SK-N-SH (cell line): ENCODE measurements at regions not wholly inside any gene's neighbourhood (a gene's known extent, or its start where the extent isn't known, plus 50 kb on each side); places are given as distances from the start of the nearest gene placed in this dataset.

Experiments used
- CTCF ChIA-PET: fragments of 300-600, 350-600 bp; formaldehyde crosslinking; extraction: SDS; loops from one replicate; lab custom pipeline; 2021; lab: Yijun Ruan, JAX
- POLR2A ChIA-PET: fragments of 350-600 bp; sonication (Branson Sonifier 250); formaldehyde crosslinking; extraction: SDS; loops from one replicate; lab custom pipeline; 2020; ENCODE audit warnings: antibody characterized with exemption, inconsistent platforms; lab: Yijun Ruan, JAX
- DNase-seq: peaks from one replicate; pipeline ENCODE4 v3.0.0; 2012
- H2AFZ ChIP-seq: fragments of 200-600 bp; sonication (generic); 2 replicates; pipeline ENCODE4 v1.8.1; 2016; ENCODE audit warnings: antibody characterized with exemption, mild to moderate bottlenecking, low read depth
- H3F3A ChIP-seq: fragments of 200-600 bp; sonication (generic); replicated peaks from 2 replicates; pipeline ENCODE3; 2016; ENCODE audit warnings: antibody characterized with exemption, mild to moderate bottlenecking; ENCODE audit not compliant: insufficient read depth
- H3K27ac ChIP-seq, 2 experiments: fragments of 200-500 bp in 1 of 2; fragments of 200-600 bp in 1 of 2; sonication (Bioruptor generic) in 1 of 2; sonication (generic), shearing (Covaris generic) in 1 of 2; 2 replicates each; pipeline versions ENCODE4 v1.5.1 to v1.6.1; 2014 to 2016; ENCODE audit warnings: low read depth in 2 of 2, inconsistent platforms in 1 of 2, low read length in 1 of 2, mild to moderate bottlenecking in 1 of 2, mixed read lengths in 1 of 2
- H3K27me3 ChIP-seq: fragments of 200-600 bp; sonication (generic), shearing (Covaris generic); 2 replicates; pipeline ENCODE4 v1.6.1; 2016; ENCODE audit warnings: mixed run types; ENCODE audit not compliant: insufficient read depth
- H3K36me3 ChIP-seq, 2 experiments: fragments of 200-500 bp in 1 of 2; fragments of 200-600 bp in 1 of 2; sonication (Bioruptor generic) in 1 of 2; sonication (generic) in 1 of 2; replicated peaks in 1 of 2; 2 replicates each; pipeline versions ENCODE3 to v1.5.1; 2014 to 2016; ENCODE audit warnings: low read length in 1 of 2, mild to moderate bottlenecking in 1 of 2; ENCODE audit not compliant: insufficient read depth in 2 of 2, control insufficient read depth in 1 of 2
- H3K4me1 ChIP-seq, 2 experiments: fragments of 200-500 bp in 1 of 2; fragments of 200-600 bp in 1 of 2; sonication (Bioruptor generic) in 1 of 2; sonication (generic), shearing (Covaris generic) in 1 of 2; 2 replicates each; pipeline versions ENCODE4 v1.5.1 to v1.6.1; 2014 to 2016; ENCODE audit warnings: low read depth in 1 of 2, low read length in 1 of 2, mixed run types in 1 of 2; ENCODE audit not compliant: insufficient read depth in 2 of 2, control insufficient read depth in 1 of 2
- H3K4me2 ChIP-seq: fragments of 200-600 bp; sonication (generic), shearing (Covaris generic); 2 replicates; pipeline ENCODE4 v1.6.1; 2017; ENCODE audit warnings: mixed run types
- H3K4me3 ChIP-seq, 2 experiments: fragments of 200-500 bp in 1 of 2; fragments of 200-600 bp in 1 of 2; sonication (Bioruptor generic) in 1 of 2; sonication (generic), shearing (Covaris generic) in 1 of 2; 2 replicates each; pipeline versions ENCODE4 v1.5.1 to v1.8.1; 2014 to 2016; ENCODE audit warnings: low read depth in 2 of 2, inconsistent platforms in 1 of 2, low read length in 1 of 2, mild to moderate bottlenecking in 1 of 2, mixed read lengths in 1 of 2, moderate library complexity in 1 of 2
- H3K79me2 ChIP-seq: fragments of 200-600 bp; sonication (generic); 2 replicates; pipeline ENCODE4 v1.8.1; 2017; ENCODE audit warnings: mild to moderate bottlenecking; ENCODE audit not compliant: insufficient read depth
- H3K9ac ChIP-seq: fragments of 200-600 bp; sonication (generic); 2 replicates; pipeline ENCODE4 v1.6.1; 2017; ENCODE audit warnings: mixed run types
- H3K9me2 ChIP-seq: fragments of 200-600 bp; sonication (generic); 2 replicates; pipeline ENCODE4 v1.6.1; 2017; ENCODE audit warnings: mixed run types
- H3K9me3 ChIP-seq: fragments of 200-600 bp; sonication (generic); 2 replicates; pipeline ENCODE4 v1.6.1; 2017; ENCODE audit warnings: mixed run types, mild to moderate bottlenecking, moderate library complexity
- H4K20me1 ChIP-seq: fragments of 200-600 bp; sonication (generic); 2 replicates; pipeline ENCODE4 v1.6.1; 2017; ENCODE audit warnings: mild to moderate bottlenecking, mixed run types; ENCODE audit not compliant: insufficient read depth
- ELF1 ChIP-seq: IDR thresholded peaks from 2 replicates; pipeline ENCODE4 v1.4.0; 2012
- EZH2phosphoT487 ChIP-seq: fragments of 200-600 bp; sonication (generic); IDR thresholded peaks from 2 replicates; pipeline ENCODE4 v1.6.1; 2017; ENCODE audit warnings: low read depth, mixed run types, mild to moderate bottlenecking, antibody characterized with exemption, moderate library complexity, borderline replicate concordance
- FOSL2 ChIP-seq: IDR thresholded peaks from 2 replicates; pipeline ENCODE4 v1.4.0; 2012; ENCODE audit warnings: low read depth, mild to moderate bottlenecking, moderate library complexity, borderline replicate concordance
- FOXJ3 ChIP-seq: sonication (generic); formaldehyde crosslinking; IDR thresholded peaks from 2 replicates; pipeline ENCODE4 v1.5.1; 2020; ENCODE audit warnings: mild to moderate bottlenecking, missing genetic modification reagents
- FOXM1 ChIP-seq: IDR thresholded peaks from 2 replicates; pipeline ENCODE4 v1.4.0; 2012; ENCODE audit warnings: low read depth, mild to moderate bottlenecking
- GATA2 ChIP-seq: sonication (generic); formaldehyde crosslinking; IDR thresholded peaks from 2 replicates; pipeline ENCODE4 v1.5.0; 2020; ENCODE audit warnings: mild to moderate bottlenecking, missing genetic modification reagents
- IRF3 ChIP-seq: fragments of 150-350 bp; IDR thresholded peaks from 2 replicates; pipeline ENCODE4 v1.6.1; 2016; ENCODE audit warnings: mild to moderate bottlenecking, low read depth, low read length
- JUND ChIP-seq: IDR thresholded peaks from 2 replicates; pipeline ENCODE4 v1.4.0; 2012
- MEF2A ChIP-seq: IDR thresholded peaks from 2 replicates; pipeline ENCODE4 v1.4.0; 2012; ENCODE audit warnings: low read depth, borderline replicate concordance
- NFIC ChIP-seq: IDR thresholded peaks from 2 replicates; pipeline ENCODE4 v1.4.0; 2012; ENCODE audit warnings: borderline replicate concordance
- RCOR1 ChIP-seq: fragments of 150-350 bp; IDR thresholded peaks from 2 replicates; pipeline ENCODE4 v1.6.1; 2017; ENCODE audit warnings: antibody characterized with exemption, low read length
- REST ChIP-seq: IDR thresholded peaks from 2 replicates; pipeline ENCODE4 v1.6.1; 2012; ENCODE audit warnings: mild to moderate bottlenecking, low read depth, low read length, moderate library complexity
- RFX5 ChIP-seq: IDR thresholded peaks from 2 replicates; pipeline ENCODE4 v1.6.1; 2012; ENCODE audit warnings: mild to moderate bottlenecking, improper control_type of control experiment, low read length
- RXRA ChIP-seq: IDR thresholded peaks from 2 replicates; pipeline ENCODE4 v1.4.0; 2012; ENCODE audit warnings: low read depth, mild to moderate bottlenecking, borderline replicate concordance
- SIN3A ChIP-seq: IDR thresholded peaks from 2 replicates; pipeline ENCODE4 v1.6.1; 2012; ENCODE audit warnings: low read depth, mild to moderate bottlenecking, low read length, moderate library complexity, borderline replicate concordance
- TAF1 ChIP-seq: IDR thresholded peaks from 2 replicates; pipeline ENCODE4 v1.6.1; 2012; ENCODE audit warnings: low read depth, mild to moderate bottlenecking, low read length, moderate library complexity, borderline replicate concordance
- TEAD4 ChIP-seq: IDR thresholded peaks from 2 replicates; pipeline ENCODE4 v1.4.0; 2012; ENCODE audit warnings: mild to moderate bottlenecking, borderline replicate concordance; ENCODE audit not compliant: insufficient read depth
- USF2 ChIP-seq: fragments of 150-350 bp; IDR thresholded peaks from 2 replicates; pipeline ENCODE4 v1.6.1; 2017; ENCODE audit warnings: antibody characterized with exemption, low read length, low read depth, borderline replicate concordance
- YY1 ChIP-seq: IDR thresholded peaks from 2 replicates; pipeline ENCODE4 v1.4.0; 2012; ENCODE audit warnings: low read depth, mild to moderate bottlenecking
- ZBTB33 ChIP-seq: IDR thresholded peaks from 2 replicates; pipeline ENCODE4 v1.4.0; 2012; ENCODE audit warnings: low read depth, borderline replicate concordance
- WGBS: methylation state at CpG from one replicate; pipeline ENCODE4 v1.1.6; 2017; ENCODE audit warnings: low lambda C conversion rate; 5-methylcytosine and 5-hydroxymethylcytosine counted together

GRCh38 chr21:37993071-37993470, 76.8 kb upstream of the KCNJ6 start:
- H4K20me1 ChIP-seq: no peaks in the 10 kb centered on the region
- POLR2A ChIA-PET: no interaction called here
- TF ChIP-seq FOSL2 (no peak), YY1 (no peak)
- TF ChIP-seq, all 33 proteins: peak for 0
- H3K27me3 ChIP-seq: no peaks in the 10 kb centered on the region; the same call in 1 of the 2 replicates
- H2AFZ ChIP-seq: no peak overlapping the region
- H3K4me2 ChIP-seq: no peak overlapping the region
- H3K9me3 ChIP-seq: no peaks in the 10 kb centered on the region
- H3K4me3 ChIP-seq: no peak overlapping the region
- 7% methylated on average over 1 of the region's 1 CpG for WGBS
- H3K9ac ChIP-seq: no peak overlapping the region
- no peaks in the 10 kb centered on the region for H3K4me1 ChIP-seq
- no peaks in the 10 kb centered on the region for H3K36me3 ChIP-seq
- H3K79me2 ChIP-seq: no peaks in the 10 kb centered on the region
- DNase-seq: no peak
- H3K27ac ChIP-seq: no peak overlapping the region
- H3F3A ChIP-seq: no peaks in the 10 kb centered on the region
- no peaks in the 10 kb centered on the region for H3K9me2 ChIP-seq
- CTCF ChIA-PET: no interaction called here

GRCh38 chr21:37994211-37994610, 78.0 kb upstream of the KCNJ6 start:
- no peaks in the 10 kb centered on the region for H3K36me3 ChIP-seq
- no peaks in the 10 kb centered on the region for H4K20me1 ChIP-seq
- no peaks in the 10 kb centered on the region for H3K9me2 ChIP-seq
- no peak overlapping the region for H3K27ac ChIP-seq
- no peaks in the 10 kb centered on the region for H3F3A ChIP-seq
- H3K9ac ChIP-seq: no peak overlapping the region
- no peak overlapping the region for H2AFZ ChIP-seq
- WGBS: 36% methylated on average over 4 of the region's 4 CpGs
- ChIA-PET CTCF (no interaction called here), POLR2A (no interaction called here)
- no peaks in the 10 kb centered on the region; the same call in 1 of the 2 replicates for H3K27me3 ChIP-seq
- H3K79me2 ChIP-seq: no peaks in the 10 kb centered on the region
- no peaks in the 10 kb centered on the region for H3K4me1 ChIP-seq
- H3K9me3 ChIP-seq: no peaks in the 10 kb centered on the region
- no peak overlapping the region for H3K4me3 ChIP-seq
- no peak for DNase-seq
- H3K4me2 ChIP-seq: no peak overlapping the region
- TF ChIP-seq EZH2phosphoT487 (no peak), TAF1 (no peak), USF2 (no peak), SIN3A (no peak), FOXM1 (no peak), ELF1 (no peak), FOSL2 (no peak), RFX5 (no peak), RXRA (no peak), RCOR1 (no peak), JUND (no peak), NFIC (no peak), FOXJ3 (CRISPR knock-in tag) (no peak), MEF2A (no peak), TEAD4 (no peak), ZBTB33 (no peak), REST (no peak), GATA2 (no peak), IRF3 (no peak)
